HepG2 (cell line): ENCODE measurements at regions not wholly inside any gene's neighbourhood (a gene's known extent, or its start where the extent isn't known, plus 50 kb on each side); places are given as distances from the start of the nearest gene placed in this dataset.

Source experiments
- ATAC-seq: fragments of 200-7000 bp; cut with Tn5 transposase; 3 replicates; pipeline ENCODE4 v1.9.1; 2020; ENCODE audit warnings: mild to moderate bottlenecking, moderate library complexity
- BruUV-seq: library from RNA; stranded (reverse); fragments of 400-500 nt; replicated peaks from 2 replicates; lab custom pipeline; 2021; lab: Mats Ljungman, UMichigan
- CTCF ChIA-PET: fragments of 300-600 bp; formaldehyde crosslinking; extraction: SDS; loops from one replicate; lab custom pipeline; 2021; ENCODE audit warnings: low total read pairs, inconsistent platforms, low intra/inter-chr PET ratio; lab: Yijun Ruan, JAX
- POLR2A ChIA-PET: fragments of 350-600 bp; sonication (Branson Sonifier 250); formaldehyde crosslinking; loops from one replicate; lab custom pipeline; 2020; ENCODE audit warnings: antibody characterized with exemption, inconsistent platforms; lab: Yijun Ruan, JAX
- DNase-seq: peaks from one replicate; pipeline ENCODE4 v3.0.0-alpha.2; 2015; ENCODE audit warnings: low spot score
- FAIRE-seq: peaks from 3 replicates; lab custom pipeline; 2011; peaks lifted over from hg19 to GRCh38; lab: Jason Lieb, UNC
- H2AFZ ChIP-seq: one replicate; pipeline ENCODE4 v1.6.1; 2011; ENCODE audit warnings: low read length, inconsistent platforms
- H3K27ac ChIP-seq: fragments of 300-600 bp; 3 replicates; pipeline ENCODE4 v1.8.0; 2011; ENCODE audit warnings: mixed run types, mild to moderate bottlenecking, mixed read lengths, low read length, inconsistent platforms; ENCODE audit not compliant: insufficient read depth; ENCODE audit errors: extremely low read length
- H3K27me3 ChIP-seq, 2 experiments: fragments of 200-600 bp in 1 of 2; 2 replicates in 1 of 2; 3 replicates in 1 of 2; pipeline versions ENCODE4 v1.6.0 to v1.8.0; 2011; ENCODE audit warnings: low read length in 2 of 2, mild to moderate bottlenecking in 2 of 2, moderate library complexity in 2 of 2, inconsistent platforms in 1 of 2; ENCODE audit not compliant: insufficient read depth in 2 of 2, control insufficient read depth in 1 of 2
- H3K36me3 ChIP-seq, 2 experiments: fragments of 200-600 bp in 1 of 2; replicated peaks in 1 of 2; 2 replicates in 1 of 2; 3 replicates in 1 of 2; pipeline versions ENCODE4 v1.5.1 to v1.8.0; 2011; ENCODE audit warnings: low read length in 2 of 2, inconsistent platforms in 1 of 2; ENCODE audit not compliant: insufficient read depth in 2 of 2, control insufficient read depth in 1 of 2
- H3K4me1 ChIP-seq: 2 replicates; pipeline ENCODE4 v1.5.1; 2012; ENCODE audit warnings: low read length, inconsistent platforms; ENCODE audit not compliant: insufficient read depth
- H3K4me2 ChIP-seq: 2 replicates; pipeline ENCODE4 v1.6.0; 2011; ENCODE audit warnings: low read depth, low read length, inconsistent platforms
- H3K4me3 ChIP-seq, 3 experiments: fragments of 200-600 bp in 1 of 3; sonication (generic), shearing (Covaris generic) in 1 of 3; replicated peaks in 1 of 3; 2 replicates each; pipeline ENCODE4 v1.5.1; 2011 to 2016; ENCODE audit warnings: low read length in 3 of 3, inconsistent platforms in 2 of 3, low read depth in 2 of 3, mild to moderate bottlenecking in 2 of 3, control low read depth in 1 of 3, mixed read lengths in 1 of 3; ENCODE audit not compliant: insufficient read depth in 1 of 3
- H3K79me2 ChIP-seq: one replicate; pipeline ENCODE4 v1.6.1; 2011; ENCODE audit warnings: low read length, inconsistent platforms; ENCODE audit not compliant: insufficient read depth
- H3K9ac ChIP-seq: 2 replicates; pipeline ENCODE4 v1.6.0; 2011; ENCODE audit warnings: mild to moderate bottlenecking, low read depth, low read length, inconsistent platforms; ENCODE audit not compliant: insufficient read depth
- H3K9me3 ChIP-seq: 2 replicates; pipeline ENCODE4 v1.5.1; 2012; ENCODE audit warnings: mild to moderate bottlenecking, low read length
- H4K20me1 ChIP-seq: 2 replicates; pipeline ENCODE4 v1.6.0; 2011; ENCODE audit warnings: inconsistent platforms, mild to moderate bottlenecking, low read length, moderate library complexity; ENCODE audit not compliant: insufficient read depth
- ELF3 ChIP-seq: IDR thresholded peaks from 2 replicates; pipeline ENCODE4 v1.6.1; 2016; ENCODE audit warnings: missing genetic modification reagents, missing compliant biosample characterization
- MIXL1 ChIP-seq: IDR thresholded peaks from 2 replicates; pipeline ENCODE4 v1.6.1; 2016
- POLR2AphosphoS5 ChIP-seq: IDR thresholded peaks from 2 replicates; pipeline ENCODE4 v1.6.1; 2012; ENCODE audit warnings: low read depth, low read length
- SOX6 ChIP-seq, 2 experiments: fragments of 450-650 bp in 1 of 2; sonication (generic) in 1 of 2; formaldehyde crosslinking in 1 of 2; IDR thresholded peaks; 2 replicates each; pipeline versions ENCODE4 v1.4.0 to v1.6.1; 2017 to 2020; ENCODE audit warnings: antibody characterized with exemption in 1 of 2, mild to moderate bottlenecking in 1 of 2, missing genetic modification reagents in 1 of 2
- ZNF747 ChIP-seq: sonication (generic); formaldehyde crosslinking; IDR thresholded peaks from 2 replicates; pipeline ENCODE4 v1.8.1; 2023; ENCODE audit warnings: missing genetic modification reagents, mild to moderate bottlenecking, borderline replicate concordance
- WGBS: methylation state at CpG from one replicate; pipeline ENCODE4 v1.1.6; 2017; ENCODE audit warnings: low lambda C conversion rate; 5-methylcytosine and 5-hydroxymethylcytosine counted together
- in situ Hi-C: cut with HindIII; loops from 2 replicates; pipeline ENCODE4 v1.10.0; 2017; ENCODE audit warnings: low pct_unique_long_range_greater_than_20kb; ENCODE audit not compliant: extremely low pct_ligation_motif_present
- intact Hi-C: fragments of 100-400 bp; cut with micrococcal nuclease; formaldehyde crosslinking; loops from one replicate; pipeline ENCODE4 v1.10.0; 2022; ENCODE audit not compliant: unreplicated experiment
- TF ChIP-seq, protein P1 (sequence below), 2 experiments: fragments of 450-650 bp in 1 of 2; sonication (generic) in 1 of 2; formaldehyde crosslinking in 1 of 2; IDR thresholded peaks; 2 replicates each; pipeline versions ENCODE4 v1.6.1 to v1.8.0; 2016 to 2022; ENCODE audit warnings: antibody characterized with exemption in 1 of 2, mild to moderate bottlenecking in 1 of 2, missing genetic modification reagents in 1 of 2
- TF ChIP-seq, protein P2 (sequence below): IDR thresholded peaks from 2 replicates; pipeline ENCODE4 v1.6.1; 2016; ENCODE audit warnings: missing genetic modification reagents, missing compliant biosample characterization
- TF ChIP-seq, protein P3 (sequence below): sonication (generic); formaldehyde crosslinking; IDR thresholded peaks from 2 replicates; pipeline ENCODE4 v1.8.0; 2022; ENCODE audit warnings: missing genetic modification reagents, mild to moderate bottlenecking, moderate library complexity, borderline replicate concordance

DNA sequence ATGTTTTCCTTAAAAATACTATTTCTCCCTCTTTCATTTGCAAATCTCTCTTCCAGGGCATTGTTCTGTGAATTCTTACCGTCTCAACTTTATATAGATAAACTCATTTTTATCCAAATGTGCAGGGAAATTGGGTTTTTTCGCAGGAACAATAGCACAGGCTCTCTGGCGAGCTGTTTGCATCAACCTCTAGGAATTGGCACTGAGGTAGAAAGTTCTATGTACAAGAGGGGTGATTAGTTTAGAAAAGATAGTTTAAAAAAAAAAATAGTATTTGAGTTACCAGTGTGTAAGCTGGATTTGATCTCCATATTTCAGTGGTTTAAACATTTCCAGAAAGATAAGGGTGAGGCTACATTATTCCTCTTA, 129.7 kb upstream of the BTN3A2 start:
- intact Hi-C loops (no loop called here), in situ Hi-C loops (no loop called here)
- peak overlapping the region; percentile 91 for H2AFZ ChIP-seq
- no peaks in the 10 kb centered on the region for H3K36me3 ChIP-seq
- POLR2A ChIA-PET: interaction anchor here (0.8 to 3.2 kb wide), 5 partner anchors 9 to 18 kb away, joined by 3 to 17 read pairs (median 9); a partner anchor contains a TSS
- peaks cover 0 to 28% of the 10 kb centered on the region in 2 experiments; a peak in 3 of 5 replicates for H3K27me3 ChIP-seq
- TF ChIP-seq, protein P1, sequence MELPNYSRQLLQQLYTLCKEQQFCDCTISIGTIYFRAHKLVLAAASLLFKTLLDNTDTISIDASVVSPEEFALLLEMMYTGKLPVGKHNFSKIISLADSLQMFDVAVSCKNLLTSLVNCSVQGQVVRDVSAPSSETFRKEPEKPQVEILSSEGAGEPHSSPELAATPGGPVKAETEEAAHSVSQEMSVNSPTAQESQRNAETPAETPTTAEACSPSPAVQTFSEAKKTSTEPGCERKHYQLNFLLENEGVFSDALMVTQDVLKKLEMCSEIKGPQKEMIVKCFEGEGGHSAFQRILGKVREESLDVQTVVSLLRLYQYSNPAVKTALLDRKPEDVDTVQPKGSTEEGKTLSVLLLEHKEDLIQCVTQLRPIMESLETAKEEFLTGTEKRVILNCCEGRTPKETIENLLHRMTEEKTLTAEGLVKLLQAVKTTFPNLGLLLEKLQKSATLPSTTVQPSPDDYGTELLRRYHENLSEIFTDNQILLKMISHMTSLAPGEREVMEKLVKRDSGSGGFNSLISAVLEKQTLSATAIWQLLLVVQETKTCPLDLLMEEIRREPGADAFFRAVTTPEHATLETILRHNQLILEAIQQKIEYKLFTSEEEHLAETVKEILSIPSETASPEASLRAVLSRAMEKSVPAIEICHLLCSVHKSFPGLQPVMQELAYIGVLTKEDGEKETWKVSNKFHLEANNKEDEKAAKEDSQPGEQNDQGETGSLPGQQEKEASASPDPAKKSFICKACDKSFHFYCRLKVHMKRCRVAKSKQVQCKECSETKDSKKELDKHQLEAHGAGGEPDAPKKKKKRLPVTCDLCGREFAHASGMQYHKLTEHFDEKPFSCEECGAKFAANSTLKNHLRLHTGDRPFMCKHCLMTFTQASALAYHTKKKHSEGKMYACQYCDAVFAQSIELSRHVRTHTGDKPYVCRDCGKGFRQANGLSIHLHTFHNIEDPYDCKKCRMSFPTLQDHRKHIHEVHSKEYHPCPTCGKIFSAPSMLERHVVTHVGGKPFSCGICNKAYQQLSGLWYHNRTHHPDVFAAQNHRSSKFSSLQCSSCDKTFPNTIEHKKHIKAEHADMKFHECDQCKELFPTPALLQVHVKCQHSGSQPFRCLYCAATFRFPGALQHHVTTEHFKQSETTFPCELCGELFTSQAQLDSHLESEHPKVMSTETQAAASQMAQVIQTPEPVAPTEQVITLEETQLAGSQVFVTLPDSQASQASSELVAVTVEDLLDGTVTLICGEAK (IDR thresholded peaks at IDR 0.05): no peak
- TF ChIP-seq, protein P1 (CRISPR knock-in tag; IDR thresholded peaks at IDR 0.05): no peak
- no peak for TF ChIP-seq MIXL1 (CRISPR knock-in tag)
- TF ChIP-seq SOX6 (IDR thresholded peaks at IDR 0.05): no peak
- TF ChIP-seq SOX6 (CRISPR knock-in tag; IDR thresholded peaks at IDR 0.05): no peak
- TF ChIP-seq, protein P2, sequence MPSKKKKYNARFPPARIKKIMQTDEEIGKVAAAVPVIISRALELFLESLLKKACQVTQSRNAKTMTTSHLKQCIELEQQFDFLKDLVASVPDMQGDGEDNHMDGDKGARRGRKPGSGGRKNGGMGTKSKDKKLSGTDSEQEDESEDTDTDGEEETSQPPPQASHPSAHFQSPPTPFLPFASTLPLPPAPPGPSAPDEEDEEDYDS (CRISPR knock-in tag): 0 out of 2 replicates have a peak, but pooled peaks have one; percentile 4
- TF ChIP-seq POLR2AphosphoS5: no peak
- TF ChIP-seq, protein P3, sequence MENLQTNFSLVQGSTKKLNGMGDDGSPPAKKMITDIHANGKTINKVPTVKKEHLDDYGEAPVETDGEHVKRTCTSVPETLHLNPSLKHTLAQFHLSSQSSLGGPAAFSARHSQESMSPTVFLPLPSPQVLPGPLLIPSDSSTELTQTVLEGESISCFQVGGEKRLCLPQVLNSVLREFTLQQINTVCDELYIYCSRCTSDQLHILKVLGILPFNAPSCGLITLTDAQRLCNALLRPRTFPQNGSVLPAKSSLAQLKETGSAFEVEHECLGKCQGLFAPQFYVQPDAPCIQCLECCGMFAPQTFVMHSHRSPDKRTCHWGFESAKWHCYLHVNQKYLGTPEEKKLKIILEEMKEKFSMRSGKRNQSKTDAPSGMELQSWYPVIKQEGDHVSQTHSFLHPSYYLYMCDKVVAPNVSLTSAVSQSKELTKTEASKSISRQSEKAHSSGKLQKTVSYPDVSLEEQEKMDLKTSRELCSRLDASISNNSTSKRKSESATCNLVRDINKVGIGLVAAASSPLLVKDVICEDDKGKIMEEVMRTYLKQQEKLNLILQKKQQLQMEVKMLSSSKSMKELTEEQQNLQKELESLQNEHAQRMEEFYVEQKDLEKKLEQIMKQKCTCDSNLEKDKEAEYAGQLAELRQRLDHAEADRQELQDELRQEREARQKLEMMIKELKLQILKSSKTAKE (CRISPR knock-in tag): no peak
- TF ChIP-seq ELF3 (CRISPR knock-in tag): no peak
- no peak for TF ChIP-seq ZNF747 (CRISPR knock-in tag)
- H4K20me1 ChIP-seq: no peaks in the 10 kb centered on the region
- peak overlapping the region in 2 of 3 experiments; percentile 60 to 73; a peak in 4 of 6 replicates for H3K4me3 ChIP-seq
- no peaks in the 10 kb centered on the region for H3K9me3 ChIP-seq
- H3K79me2 ChIP-seq: no peaks in the 10 kb centered on the region
- no peak for ATAC-seq
- H3K9ac ChIP-seq: peak overlapping the region; percentile 21; the same call in 1 of the 2 replicates
- peak overlapping the region; percentile 97 for H3K4me2 ChIP-seq
- H3K27ac ChIP-seq: no peak overlapping the region
- no TSS peak for BruUV-seq
- CTCF ChIA-PET: no interaction called here
- H3K4me1 ChIP-seq: peaks cover 25% of the 10 kb centered on the region; the same call in 1 of the 2 replicates
- 4% methylated on average over 3 of the region's 3 CpGs for WGBS
- DNase-seq: no peak
- FAIRE-seq: no peak
